ENCODE measurements at regions not wholly inside any gene's neighbourhood (a gene's known extent, or its start where the extent isn't known, plus 50 kb on each side); places are given as distances from the start of the nearest gene placed in this dataset.

- Histone ChIP-seq H4K5ac (ENCODE audit: insufficient read length, low read depth, low read length) (no peak overlapping the region), H3K4me3 (ENCODE audit: extremely low read depth in 1 of 4, insufficient read depth in 2 of 4, low read depth in 3 of 4, low read length in 4 of 4) (no peak overlapping the region), H3K79me2 (ENCODE audit: control insufficient read depth in 1 of 2, insufficient read depth in 2 of 2, low read length in 2 of 2) (no peaks in the 10 kb centered on the region), H2AFZ (ENCODE audit: low read length) (no peak overlapping the region), H2AK5ac (ENCODE audit: low read depth, low read length) (no peak overlapping the region), H2BK120ac (replicated peaks; ENCODE audit: low read depth, low read length) (no peak overlapping the region), H2BK5ac (ENCODE audit: low read depth, low read length) (no peak overlapping the region), H3K23ac (ENCODE audit: insufficient read length) (no peak overlapping the region), H4K20me1 (replicated peaks in 1 of 2; ENCODE audit: control insufficient read depth in 1 of 2, insufficient read depth in 2 of 2, low read length in 2 of 2) (no peaks in the 10 kb centered on the region), H3K27ac (ENCODE audit: low read depth, low read length) (no peak overlapping the region), H3K14ac (ENCODE audit: insufficient read length) (no peak overlapping the region), H3K36me3 (ENCODE audit: control insufficient read depth in 2 of 4, insufficient read depth in 4 of 4, low read length in 3 of 4) (no peaks in the 10 kb centered on the region), H3K9me3 (ENCODE audit: insufficient read depth in 2 of 2, low read depth in 1 of 2, low read length in 1 of 2) (no peaks in the 10 kb centered on the region), H4K8ac (ENCODE audit: extremely low read depth, insufficient read depth, low read length) (no peak overlapping the region), H3K79me1 (ENCODE audit: low read depth, low read length) (no peaks in the 10 kb centered on the region), H4K91ac (replicated peaks; ENCODE audit: insufficient read length, low read length) (no peak overlapping the region), H3K23me2 (ENCODE audit: low read depth, low read length) (no peaks in the 10 kb centered on the region), H2BK20ac (ENCODE audit: low read length) (no peak overlapping the region), H3K27me3 (replicated peaks in 1 of 4; ENCODE audit: control insufficient read depth in 3 of 4, extremely low read depth in 1 of 4, insufficient read depth in 3 of 4, low read length in 3 of 4) (no peaks in the 10 kb centered on the region), H3K4ac (replicated peaks; ENCODE audit: insufficient read length, low read depth, low read length) (no peak overlapping the region), H3K4me2 (ENCODE audit: insufficient read depth in 1 of 2, low read depth in 2 of 2, low read length in 2 of 2) (no peak overlapping the region), H3K4me1 (replicated peaks in 1 of 4; ENCODE audit: control insufficient read depth in 3 of 4, insufficient read depth in 4 of 4, low read length in 3 of 4) (no peaks in the 10 kb centered on the region), H2BK15ac (ENCODE audit: low read length) (no peak overlapping the region), H3K9ac (replicated peaks in 1 of 4; ENCODE audit: extremely low read depth in 1 of 4, low read depth in 3 of 4, low read length in 3 of 4) (no peak overlapping the region), H3K56ac (replicated peaks; ENCODE audit: insufficient read length, low read depth, low read length) (no peak overlapping the region), H3K18ac (ENCODE audit: extremely low read depth, low read length) (no peak overlapping the region), H2BK12ac (ENCODE audit: low read depth, low read length) (no peak overlapping the region)
- no peak for FAIRE-seq
- no peak for DNase-seq (ENCODE audit: low read depth in 1 of 2, low spot score in 2 of 2)
- 79% methylated on average over 1 of the region's 1 CpG; no CpG with 5 or more reads in 1 of the 2 experiments for WGBS, 2 experiments (ENCODE audit: extremely low coverage in 1 of 2, insufficient coverage in 1 of 2, insufficient read length in 1 of 2, insufficient replicate concordance in 2 of 2, low coverage in 1 of 2, low lambda C conversion rate in 2 of 2, missing lambda C conversion rate in 1 of 2)
- TF ChIP-seq MAX (IDR thresholded peaks at IDR 0.05) (no peak), RAD21 (IDR thresholded peaks at IDR 0.05 in 1 of 2, conservative IDR thresholded peaks at IDR 0.05 in 1 of 2; ENCODE audit: low read depth in 2 of 2, low read length in 2 of 2) (no peak), EGR1 (IDR thresholded peaks at IDR 0.05; ENCODE audit: borderline replicate concordance, low read depth, low read length) (no peak), CREB1 (IDR thresholded peaks at IDR 0.05) (no peak), TAF1 (IDR thresholded peaks at IDR 0.05; ENCODE audit: low read depth, low read length) (no peak), POLR2A (IDR thresholded peaks at IDR 0.05; ENCODE audit: control extremely low read depth in 1 of 2, low read depth in 2 of 2, low read length in 2 of 2) (no peak), NRF1 (IDR thresholded peaks at IDR 0.05; ENCODE audit: low read depth, low read length) (no peak)
- TF ChIP-seq, protein P1, sequence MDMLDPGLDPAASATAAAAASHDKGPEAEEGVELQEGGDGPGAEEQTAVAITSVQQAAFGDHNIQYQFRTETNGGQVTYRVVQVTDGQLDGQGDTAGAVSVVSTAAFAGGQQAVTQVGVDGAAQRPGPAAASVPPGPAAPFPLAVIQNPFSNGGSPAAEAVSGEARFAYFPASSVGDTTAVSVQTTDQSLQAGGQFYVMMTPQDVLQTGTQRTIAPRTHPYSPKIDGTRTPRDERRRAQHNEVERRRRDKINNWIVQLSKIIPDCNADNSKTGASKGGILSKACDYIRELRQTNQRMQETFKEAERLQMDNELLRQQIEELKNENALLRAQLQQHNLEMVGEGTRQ (IDR thresholded peaks at IDR 0.05; ENCODE audit: low read length): no peak
- ChIA-PET CTCF (ENCODE audit: partially characterized antibody) (no interaction called here), POLR2A (ENCODE audit: partially characterized antibody) (no interaction called here)
Observed at GRCh38 chr6:145189836-145190235, 545.5 kb downstream of the EPM2A start.

Data from H1 (cell line).